GM18517 (cell line): ENCODE measurements at regions not wholly inside any gene's neighbourhood (a gene's known extent, or its start where the extent isn't known, plus 50 kb on each side); places are given as distances from the start of the nearest gene placed in this dataset.

Source experiments
- ATAC-seq: cut with Tn5 transposase; IDR thresholded peaks from one replicate; pipeline ENCODE4 v1.9.1; 2021; ENCODE audit warnings: mild to moderate bottlenecking, moderate library complexity; ENCODE audit not compliant: unreplicated experiment

DNA sequence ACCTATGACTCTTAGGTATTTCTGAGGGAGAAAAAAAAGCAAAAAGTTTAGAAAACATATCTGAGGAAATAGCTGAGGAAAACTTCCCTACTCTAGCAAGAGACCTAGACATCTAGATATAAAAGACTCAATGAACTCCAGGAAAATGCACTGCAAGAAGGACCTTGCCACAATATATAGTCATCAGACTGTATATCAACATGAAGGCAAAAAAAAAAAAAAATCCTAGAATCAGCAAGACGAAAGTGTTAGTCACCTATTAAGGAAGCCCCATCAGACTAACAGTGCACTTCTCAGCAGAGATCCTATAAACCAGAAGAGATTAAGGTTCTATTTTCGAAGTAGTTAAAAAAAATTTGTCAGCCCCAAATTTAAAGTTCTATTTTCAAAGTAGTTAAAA is 166.2 kb downstream of the TMEM38B start:
- ATAC-seq, result no peak

DNA sequence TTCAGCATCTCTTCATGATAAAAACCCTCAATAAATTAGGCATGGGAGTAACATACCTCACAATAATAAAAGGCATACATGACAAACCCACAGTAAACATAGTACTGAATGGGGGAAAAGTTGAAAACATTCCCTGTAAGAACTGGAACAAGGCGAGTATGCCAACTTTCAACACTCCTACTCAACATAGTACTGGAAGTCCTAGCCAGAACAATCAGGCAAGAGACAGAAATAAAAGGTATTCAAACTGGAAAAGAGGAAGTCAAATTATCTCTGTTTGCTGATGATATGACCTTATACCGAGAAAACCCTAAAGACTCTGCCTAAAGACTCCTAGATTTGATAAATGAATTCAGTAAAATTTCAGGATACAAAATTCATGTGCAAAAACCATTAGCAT is 167.6 kb downstream of the TMEM38B start:
- ATAC-seq, result no peak

DNA sequence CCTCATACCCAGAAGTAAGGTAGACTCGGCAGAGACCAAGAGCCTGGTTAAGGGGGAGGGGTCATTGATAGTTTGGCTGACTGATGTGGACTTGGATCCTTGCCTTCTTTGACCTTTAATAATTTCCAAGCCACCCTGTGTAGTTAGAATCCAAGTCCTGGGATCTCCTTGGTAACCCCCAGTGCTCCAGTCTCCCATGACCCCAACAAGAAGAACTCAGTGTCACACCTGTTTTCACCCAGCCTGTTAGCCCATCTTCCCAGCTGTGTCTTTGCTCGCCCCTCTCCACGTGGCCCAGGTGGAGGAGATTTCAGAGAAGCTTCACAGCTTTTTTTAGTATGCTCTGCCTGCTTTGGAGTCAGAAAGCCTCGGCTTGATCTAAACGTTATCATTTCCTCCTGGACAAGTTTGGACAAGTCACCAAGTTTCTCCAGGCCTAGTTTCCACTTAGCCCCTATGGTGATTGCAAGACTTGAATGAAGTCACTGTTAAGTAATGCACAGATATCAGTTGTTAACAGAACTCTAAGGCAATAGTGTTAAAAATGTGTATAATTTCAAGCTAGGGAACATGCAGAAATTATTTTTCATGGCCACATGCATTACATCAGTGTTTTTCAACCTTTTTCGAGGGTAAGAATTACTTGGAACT is 170.0 kb downstream of the TMEM38B start:
- ATAC-seq, result no peak

DNA sequence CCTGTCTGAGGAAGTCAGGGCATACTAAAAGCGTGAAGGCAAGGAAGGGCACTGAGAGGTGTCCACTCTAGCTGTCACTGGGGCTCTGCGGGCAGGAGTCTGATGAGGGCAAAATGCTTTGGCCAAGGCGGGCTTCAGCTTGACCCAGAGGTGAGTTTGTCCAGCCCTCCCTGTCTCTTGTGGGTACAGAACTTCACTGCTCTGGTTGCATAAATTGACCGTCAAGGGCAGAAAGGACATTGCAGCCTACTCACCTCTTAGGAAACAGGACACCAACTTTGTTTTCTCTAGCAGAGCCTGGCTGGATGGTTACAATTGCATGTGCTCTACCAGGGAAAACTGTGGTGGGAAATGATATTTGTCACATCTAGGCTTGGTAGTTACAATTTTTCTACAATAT is 170.9 kb downstream of the TMEM38B start:
- ATAC-seq, result no peak

DNA sequence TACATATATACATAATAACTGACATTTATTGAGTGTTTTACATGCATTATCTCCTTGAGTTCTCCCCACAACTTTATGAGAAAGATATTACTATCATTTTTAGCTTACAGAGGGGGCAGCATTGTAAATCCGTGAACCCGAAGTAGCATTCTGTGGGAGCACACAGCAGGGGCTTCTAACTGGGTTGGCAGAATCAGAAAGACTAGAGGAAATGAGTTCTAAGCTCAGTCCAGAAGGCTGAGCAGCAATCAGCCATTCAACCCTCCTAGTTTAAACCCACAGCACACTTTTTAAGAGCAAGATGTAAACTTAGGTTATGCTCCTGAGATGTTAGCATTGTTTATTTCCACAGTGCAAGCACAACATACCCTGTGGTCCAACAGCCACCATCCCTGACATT is 177.2 kb downstream of the TMEM38B start:
- no peak for ATAC-seq

DNA sequence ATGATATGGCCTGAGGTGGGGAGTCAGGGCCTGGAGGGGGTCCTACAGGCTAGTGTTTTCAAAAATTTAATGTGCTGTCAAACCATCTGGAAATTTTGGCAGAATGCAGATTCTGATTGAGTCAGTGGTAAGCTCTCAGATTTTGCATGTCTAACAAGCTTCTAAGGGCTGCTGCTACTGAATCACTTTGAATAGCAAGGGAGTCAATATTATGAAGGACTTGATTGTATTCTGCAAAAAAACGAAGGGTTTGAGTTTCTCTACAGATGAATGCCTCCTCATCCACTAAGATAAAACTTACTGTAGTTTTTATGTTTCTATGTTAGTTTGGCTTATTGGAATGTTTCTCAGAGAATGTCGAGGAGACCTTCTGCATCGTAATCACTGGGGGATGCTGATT is 179.5 kb downstream of the TMEM38B start:
- ATAC-seq, result no peak

DNA sequence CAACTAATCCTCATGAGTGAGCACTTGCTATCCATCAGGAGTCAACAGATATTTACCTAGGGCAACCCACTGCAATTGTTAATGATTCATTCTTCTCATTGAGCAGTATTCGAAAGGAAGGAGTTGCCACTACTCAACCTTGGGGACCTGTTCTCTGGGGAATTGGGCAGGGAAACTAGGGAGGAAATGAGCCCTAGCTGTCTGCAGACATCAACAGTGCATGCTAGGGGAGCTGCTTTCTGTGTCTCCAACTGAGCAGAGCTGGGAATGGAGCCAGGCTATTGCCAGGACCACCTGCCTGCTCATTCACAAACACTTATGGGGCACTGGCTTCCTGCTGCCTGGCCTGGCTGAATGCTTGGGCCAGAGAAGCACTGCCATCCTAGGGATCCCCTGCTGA is 183.4 kb downstream of the TMEM38B start:
- ATAC-seq, result no peak

DNA sequence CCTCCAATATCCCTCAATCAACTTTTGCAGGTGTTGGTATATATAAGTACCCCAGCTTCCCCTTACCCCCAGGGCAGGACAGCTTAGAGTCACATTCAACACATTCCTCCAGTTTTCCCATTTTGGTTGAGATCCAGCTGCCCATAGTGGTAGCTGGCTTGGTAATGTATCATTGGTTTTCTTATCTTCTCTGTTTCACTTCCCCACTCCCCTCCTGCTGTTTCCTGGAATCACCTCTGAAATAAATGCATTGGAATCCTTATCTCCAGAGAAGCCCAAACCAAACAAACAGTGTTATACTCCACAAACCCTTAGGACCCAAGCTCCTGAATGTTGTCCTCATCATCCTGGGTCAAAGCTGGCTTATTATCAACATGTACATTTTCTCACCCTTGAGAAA is 184.8 kb downstream of the TMEM38B start:
- no peak for ATAC-seq

DNA sequence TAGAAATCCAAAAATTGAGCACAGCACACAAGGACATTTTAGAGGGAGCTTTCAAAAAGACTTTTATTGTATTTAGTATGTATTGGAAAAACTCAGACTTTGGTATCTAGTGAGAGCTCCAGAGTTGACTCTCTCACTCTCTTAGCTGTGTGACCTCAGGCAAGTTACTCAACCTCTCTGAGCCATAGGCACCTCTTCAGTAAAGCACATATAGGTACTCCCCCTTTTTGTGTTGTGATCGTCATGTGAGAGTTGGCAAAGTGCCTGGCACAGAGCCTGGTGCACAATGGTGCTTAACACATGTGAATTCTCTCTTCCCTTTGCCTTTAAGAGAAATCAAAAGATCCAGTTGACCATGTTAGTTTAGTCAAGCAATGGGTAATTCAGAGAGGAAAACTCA is 186.2 kb downstream of the TMEM38B start:
- no peak for ATAC-seq

DNA sequence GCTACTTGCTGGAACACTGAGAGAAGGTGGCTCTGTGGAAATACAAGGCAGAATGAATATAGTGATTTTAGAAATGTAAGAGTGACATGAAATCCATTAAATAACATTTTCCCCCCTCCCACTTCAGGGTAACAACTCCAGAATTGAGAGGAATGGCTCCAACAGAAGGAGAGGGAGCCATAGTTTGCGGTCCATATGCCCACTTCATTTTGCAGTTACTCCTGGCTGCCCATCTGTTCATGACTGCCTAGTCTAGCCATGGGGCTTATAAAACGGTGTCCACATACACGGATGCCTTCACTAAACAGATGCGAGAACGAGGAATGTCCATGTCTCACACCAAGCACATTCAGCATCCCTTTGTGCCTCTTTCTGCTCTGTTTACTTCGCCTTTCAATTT is 186.7 kb downstream of the TMEM38B start:
- ATAC-seq, result no peak

DNA sequence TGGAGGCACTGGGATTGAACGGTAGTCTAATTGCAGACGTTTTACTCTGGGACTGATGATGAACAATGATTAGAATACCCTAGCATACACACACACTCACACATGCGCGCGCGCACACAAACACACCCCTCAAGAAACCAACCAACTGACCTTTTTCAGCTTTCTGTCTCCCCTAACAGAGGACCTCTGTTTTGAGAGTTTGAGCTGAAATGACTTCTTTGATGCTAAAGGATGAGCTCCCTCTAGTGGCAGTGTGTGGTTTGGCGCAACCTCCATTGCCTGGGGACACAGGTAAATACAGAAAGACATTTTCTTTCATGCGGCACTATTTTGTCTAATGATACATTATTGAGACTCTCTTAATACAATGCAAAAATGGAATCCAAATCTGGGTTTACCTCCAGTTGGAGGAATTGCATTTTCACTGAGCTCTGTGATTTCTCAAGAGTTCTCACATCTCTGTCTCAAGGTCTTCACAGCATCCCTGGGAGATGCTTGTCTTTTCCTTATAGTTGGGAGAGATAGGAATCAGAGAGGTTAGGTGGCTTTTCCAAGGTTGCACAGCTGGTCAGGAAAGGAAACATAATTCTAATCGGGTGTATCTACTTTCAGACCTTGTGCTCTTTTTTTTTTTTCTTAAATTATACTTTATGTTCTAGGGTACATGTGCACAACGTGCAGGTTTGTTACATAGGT is 187.5 kb downstream of the TMEM38B start:
- ATAC-seq, result peak; percentile 69

DNA sequence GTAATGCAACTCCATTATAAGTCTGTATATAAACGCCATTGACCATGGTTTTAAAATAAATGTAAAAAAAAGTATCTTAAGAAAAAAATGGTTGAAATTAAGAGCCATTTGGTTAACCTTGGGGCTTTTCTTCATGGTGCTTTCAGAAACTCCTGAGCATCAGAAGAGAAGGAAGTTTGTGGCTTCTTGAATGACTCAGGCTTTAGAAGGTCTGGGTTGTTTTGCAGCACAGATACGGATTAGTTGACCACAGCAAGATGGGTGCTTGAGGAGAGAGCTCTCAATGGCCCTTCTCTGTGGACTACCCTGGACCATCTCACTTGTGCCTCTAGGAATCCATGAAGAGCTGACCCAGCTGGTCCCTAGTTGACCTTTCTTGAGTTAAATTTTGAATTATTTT is 189.5 kb downstream of the TMEM38B start:
- peak; percentile 87 for ATAC-seq

DNA sequence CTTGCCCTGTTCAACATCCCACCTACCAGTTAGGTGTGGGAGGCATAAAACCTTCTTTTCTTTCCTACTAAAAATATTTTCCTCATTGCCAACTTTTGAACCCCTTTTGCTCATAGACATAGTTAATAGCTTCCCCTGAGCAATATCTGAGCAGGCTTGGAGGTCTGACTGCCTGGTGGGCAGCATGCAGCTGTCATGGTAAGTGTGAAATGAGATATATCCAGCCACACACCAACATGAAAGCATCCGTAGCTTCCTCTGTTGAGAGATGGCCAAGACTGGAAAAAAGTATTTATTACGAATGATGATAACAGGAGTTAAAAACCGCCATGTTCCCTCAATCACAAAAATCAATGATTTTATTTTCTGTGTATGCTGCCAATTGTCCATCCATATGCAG is 190.1 kb downstream of the TMEM38B start:
- no peak for ATAC-seq

DNA sequence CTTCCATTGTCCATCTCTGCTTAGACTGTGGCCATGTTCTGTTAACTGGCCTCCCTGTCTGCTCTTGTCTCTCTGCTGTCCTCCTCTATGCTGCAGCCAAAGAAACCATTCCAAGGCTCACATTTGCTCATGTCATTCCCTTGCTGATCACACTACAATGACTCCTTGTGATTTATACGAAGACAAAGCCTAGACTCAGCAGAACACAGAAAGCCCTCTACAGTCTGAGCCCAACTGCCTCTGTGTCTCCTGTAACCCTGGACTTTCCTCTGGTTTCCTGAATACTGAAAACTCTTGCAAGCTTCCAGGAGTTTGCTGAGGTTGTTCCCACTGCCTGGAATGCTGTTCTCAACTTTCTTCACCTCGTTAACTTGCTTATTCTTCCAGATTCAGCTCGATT is 191.8 kb downstream of the TMEM38B start:
- ATAC-seq, result no peak

DNA sequence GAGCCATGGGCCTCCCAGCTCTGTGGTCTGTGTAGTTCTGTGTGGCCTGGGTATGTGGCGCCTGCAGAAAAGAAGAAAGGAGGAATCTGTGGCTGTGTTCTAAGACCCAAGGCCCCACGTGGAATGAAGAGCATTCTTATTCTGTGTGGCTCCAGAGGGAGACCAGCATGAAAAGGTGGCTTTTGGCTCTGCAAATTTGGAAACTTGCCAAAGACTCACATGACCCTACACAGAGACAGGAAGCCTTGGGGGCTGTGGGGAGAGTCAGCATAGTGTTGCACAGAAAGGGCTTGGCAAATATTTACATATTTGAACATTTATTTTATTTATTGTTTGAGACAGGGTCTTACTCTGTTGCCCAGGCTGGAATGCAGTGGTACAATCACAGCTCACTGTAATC is 193.3 kb downstream of the TMEM38B start:
- no peak for ATAC-seq

DNA sequence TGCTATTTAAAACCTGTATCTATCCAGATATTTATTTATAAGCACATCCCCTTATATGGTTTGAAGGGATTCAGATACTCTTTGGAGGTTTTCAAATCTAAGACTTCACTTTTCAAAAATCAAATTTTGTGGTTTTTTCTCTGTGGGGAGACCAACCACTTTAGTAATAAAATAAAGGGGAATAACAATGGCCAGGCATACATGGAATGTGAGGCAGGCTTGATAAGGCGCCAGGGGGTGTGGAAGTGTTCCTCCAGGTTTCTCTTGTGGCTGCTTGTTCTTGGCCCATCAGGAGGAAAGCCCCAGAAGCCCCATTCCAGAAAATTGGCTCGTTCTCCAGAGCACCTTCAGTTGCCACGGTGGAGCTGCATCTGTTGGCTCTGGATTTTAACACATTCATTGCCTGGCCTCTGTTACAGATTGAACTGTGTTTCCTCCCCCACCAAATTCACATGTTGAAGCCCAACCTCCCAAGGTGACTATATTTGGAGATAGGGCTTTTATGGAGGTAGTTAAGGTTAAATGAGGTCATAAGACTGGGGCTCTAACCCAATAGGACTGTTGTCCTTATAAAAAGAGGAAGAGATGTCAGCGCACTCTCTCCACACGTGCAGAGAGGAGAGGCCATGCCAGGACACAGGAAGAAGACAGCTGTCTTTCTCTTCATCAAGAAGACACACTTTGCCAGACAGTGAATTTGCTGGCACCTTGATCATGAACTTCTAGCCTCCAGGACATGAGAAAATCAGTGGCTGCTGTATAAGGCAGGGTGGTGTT is 195.9 kb downstream of the TMEM38B start:
- no peak for ATAC-seq

DNA sequence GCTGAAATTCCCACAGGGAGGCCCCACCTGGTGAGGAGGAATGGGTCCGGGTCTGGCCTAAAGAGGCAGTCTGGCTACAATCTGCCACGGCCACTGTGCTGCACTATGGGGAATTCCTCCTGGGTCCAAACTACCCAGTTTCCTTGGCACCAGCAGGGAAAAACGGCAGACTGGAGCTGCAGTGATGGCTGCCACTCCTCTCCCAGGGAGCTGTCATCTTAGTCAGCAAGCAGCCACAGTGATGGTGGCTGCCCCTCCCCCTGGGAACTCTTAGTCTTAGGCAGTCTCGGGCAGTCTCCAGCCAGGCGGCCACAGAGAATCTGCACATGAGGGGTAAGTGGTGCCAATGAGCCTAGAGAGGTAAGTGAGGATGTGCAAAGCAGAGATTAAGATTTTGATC is 205.8 kb downstream of the TMEM38B start:
- no peak for ATAC-seq

DNA sequence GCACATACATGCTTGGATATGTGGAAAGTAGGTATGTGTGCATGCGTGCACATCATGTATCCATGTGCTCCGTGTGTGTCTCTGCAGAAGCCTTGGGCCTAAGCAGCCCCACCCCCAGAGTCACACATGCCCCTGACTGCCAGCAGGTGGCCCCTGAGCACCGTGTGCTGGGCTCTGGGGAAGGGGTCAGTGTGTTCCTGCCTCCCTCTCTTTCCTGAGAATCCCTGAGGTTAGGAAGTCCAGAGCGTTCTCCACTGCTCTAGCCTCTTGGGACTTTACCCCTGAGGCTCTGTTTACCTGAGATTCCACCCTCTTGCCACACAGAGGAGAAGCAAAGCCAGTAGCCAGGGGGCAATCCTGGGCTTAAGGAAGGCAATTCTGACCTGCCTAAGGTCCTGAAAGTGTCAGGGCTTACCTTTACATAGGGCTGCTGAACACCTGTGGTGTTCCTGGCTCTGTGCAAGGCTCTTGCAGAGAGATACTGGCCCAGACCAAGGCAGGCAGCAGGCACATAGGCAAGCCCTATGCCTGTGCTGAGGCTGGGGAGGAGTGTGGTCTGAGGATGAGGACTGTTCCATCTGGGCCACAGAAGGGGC is 207.3 kb downstream of the TMEM38B start:
- ATAC-seq, result no peak

DNA sequence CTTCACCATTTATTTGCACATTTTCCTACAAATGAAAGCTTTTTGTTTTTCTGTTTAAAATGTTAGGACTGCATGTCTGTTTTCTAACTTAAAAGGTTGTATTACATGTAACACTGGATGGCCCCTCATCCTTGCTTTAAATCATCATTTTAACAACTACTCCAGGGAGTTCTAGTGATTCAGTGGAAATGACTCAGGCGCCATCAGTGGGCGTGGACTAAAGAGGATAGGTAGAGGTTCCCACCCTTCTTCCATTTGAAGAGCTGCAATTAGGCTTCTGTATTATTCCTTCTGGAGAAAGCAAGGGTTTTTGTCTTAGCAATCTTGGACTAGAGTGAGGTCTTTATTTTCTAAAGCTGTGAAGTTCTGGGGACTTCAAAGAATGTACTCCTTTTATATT is 213.7 kb downstream of the TMEM38B start:
- ATAC-seq, result no peak

DNA sequence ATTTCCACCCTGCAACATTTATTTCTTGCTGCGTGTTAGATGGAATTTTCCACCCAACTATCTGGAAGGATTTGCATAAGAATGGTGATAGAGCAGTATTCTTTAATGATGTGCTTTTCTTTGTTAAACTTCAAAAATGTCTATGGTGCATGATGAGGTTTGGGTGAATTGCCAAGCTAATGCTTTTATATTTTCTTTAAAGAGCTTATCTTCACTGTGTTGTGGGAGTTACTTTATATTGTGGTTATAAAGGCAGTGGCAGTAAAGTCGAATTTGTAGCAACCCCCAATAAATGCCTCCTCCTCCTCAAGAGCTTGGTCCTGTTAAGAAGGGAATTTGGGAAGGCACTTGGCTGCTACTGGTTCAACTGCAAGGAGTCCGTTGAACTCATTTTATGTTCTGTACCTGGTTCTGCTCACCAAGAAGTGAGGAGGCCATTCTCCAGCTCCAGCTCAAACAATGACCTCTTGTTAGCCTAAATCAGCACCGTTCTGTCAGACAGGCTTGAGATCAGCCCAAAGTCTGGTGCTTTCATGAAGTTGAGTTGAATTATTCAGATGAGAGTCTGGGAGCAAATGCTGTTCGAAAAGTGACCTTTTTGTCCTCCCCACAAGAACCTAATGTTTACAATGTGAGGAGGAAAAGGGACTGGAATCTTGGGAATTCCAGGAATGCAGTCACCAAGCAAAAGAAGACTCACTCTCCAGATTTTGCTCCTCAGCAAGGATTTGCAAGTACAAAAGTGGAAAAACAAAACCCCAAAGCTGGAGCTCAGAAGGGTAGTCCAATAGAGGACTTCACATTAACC is 217.0 kb downstream of the TMEM38B start:
- no peak for ATAC-seq
